ENCODE measurements at regions not wholly inside any gene's neighbourhood (a gene's known extent, or its start where the extent isn't known, plus 50 kb on each side); places are given as distances from the start of the nearest gene placed in this dataset.
"Not testable (repeated sequence)": the region's sequence is repeated elsewhere in the genome, so short reads cannot be mapped to it uniquely, and the experiment has no call there.

GRCh38 chr5:82734347-82734746, 342.8 kb downstream of the TMEM167A start:
- H3K36me3 ChIP-seq = no peaks in the 10 kb centered on the region
- H3K27me3 ChIP-seq = peaks cover 2% of the 10 kb centered on the region; the same call in 1 of the 2 replicates
- H3K9me3 ChIP-seq = no peaks in the 10 kb centered on the region
- H3K4me3 ChIP-seq = no peak overlapping the region
- no peak for DNase-seq

- H3K4me3 ChIP-seq = no peak overlapping the region
Observed at GRCh38 chr5:82730913-82731312, 346.3 kb downstream of the TMEM167A start.

GRCh38 chr5:82728926-82729702, 348.1 kb downstream of the TMEM167A start:
- no peak for DNase-seq
- no peaks in the 10 kb centered on the region for H3K9me3 ChIP-seq
- peaks cover 2% of the 10 kb centered on the region; the same call in 1 of the 2 replicates for H3K27me3 ChIP-seq
- H3K36me3 ChIP-seq = no peaks in the 10 kb centered on the region
- no peak overlapping the region for H3K4me3 ChIP-seq

More at GRCh38 chr5:82730913-82731312, 346.3 kb downstream of the TMEM167A start:
- Histone ChIP-seq H3K36me3 (no peaks in the 10 kb centered on the region), H3K9me3 (no peaks in the 10 kb centered on the region), H3K27me3 (peaks cover 2% of the 10 kb centered on the region; the same call in 1 of the 2 replicates)
- DNase-seq = no peak

GRCh38 chr5:82723168-82723567, 354.0 kb downstream of the TMEM167A start:
- Histone ChIP-seq H3K9me3 (no peaks in the 10 kb centered on the region), H3K36me3 (no peaks in the 10 kb centered on the region), H3K4me3 (no peak overlapping the region), H3K27me3 (no peaks in the 10 kb centered on the region)
- DNase-seq = no peak

- Histone ChIP-seq H3K4me3 (no peak overlapping the region), H3K9me3 (no peaks in the 10 kb centered on the region), H3K27me3 (no peaks in the 10 kb centered on the region), H3K36me3 (no peaks in the 10 kb centered on the region)
- no peak for DNase-seq
Observed at GRCh38 chr5:82721087-82721410, 356.1 kb downstream of the TMEM167A start.

- H3K4me3 ChIP-seq = no peak overlapping the region
- peak; percentile 7 for DNase-seq
- H3K9me3 ChIP-seq = no peaks in the 10 kb centered on the region
- H3K27me3 ChIP-seq = no peaks in the 10 kb centered on the region
- H3K36me3 ChIP-seq = no peaks in the 10 kb centered on the region
Observed at GRCh38 chr5:82720213-82721086, 356.7 kb downstream of the TMEM167A start.

- Histone ChIP-seq H3K36me3 (no peaks in the 10 kb centered on the region), H3K4me3 (no peak overlapping the region), H3K27me3 (no peaks in the 10 kb centered on the region), H3K9me3 (no peaks in the 10 kb centered on the region)
- peak; percentile 28 for DNase-seq
Observed at GRCh38 chr5:82719368-82719767, 357.8 kb downstream of the TMEM167A start.

- DNase-seq = no peak
Observed at GRCh38 chr5:82717738-82718137, 359.5 kb downstream of the TMEM167A start.

GRCh38 chr5:82714732-82715131, 362.5 kb downstream of the TMEM167A start:
- H3K9me3 ChIP-seq, H3K36me3 ChIP-seq, DNase-seq, H3K4me3 ChIP-seq, H3K27me3 ChIP-seq: not testable (repeated sequence)

More at GRCh38 chr5:82717738-82718137, 359.5 kb downstream of the TMEM167A start:
- no peak overlapping the region for H3K4me3 ChIP-seq
- H3K27me3 ChIP-seq = no peaks in the 10 kb centered on the region
- no peaks in the 10 kb centered on the region for H3K9me3 ChIP-seq
- no peaks in the 10 kb centered on the region for H3K36me3 ChIP-seq

GRCh38 chr5:82713811-82714210, 363.4 kb downstream of the TMEM167A start:
- Histone ChIP-seq H3K4me3 (no peak overlapping the region), H3K27me3 (0 out of 2 replicates have a peak, but pooled peaks cover 2% of the 10 kb centered on the region), H3K9me3 (no peaks in the 10 kb centered on the region), H3K36me3 (no peaks in the 10 kb centered on the region)
- DNase-seq = no peak

GRCh38 chr5:82707741-82708140, 369.5 kb downstream of the TMEM167A start:
- H3K4me3 ChIP-seq = no peak overlapping the region
- peaks cover 5% of the 10 kb centered on the region; the same call in 1 of the 2 replicates for H3K27me3 ChIP-seq
- no peaks in the 10 kb centered on the region for H3K36me3 ChIP-seq
- H3K9me3 ChIP-seq = no peaks in the 10 kb centered on the region
- no peak for DNase-seq

- Histone ChIP-seq H3K36me3 (no peaks in the 10 kb centered on the region), H3K9me3 (no peaks in the 10 kb centered on the region), H3K27me3 (peaks cover 3% of the 10 kb centered on the region; the same call in 1 of the 2 replicates), H3K4me3 (no peak overlapping the region)
- DNase-seq = no peak
Observed at GRCh38 chr5:82704381-82704780, 372.8 kb downstream of the TMEM167A start.

- Histone ChIP-seq H3K4me3 (no peak overlapping the region), H3K9me3 (no peaks in the 10 kb centered on the region), H3K27me3 (no peaks in the 10 kb centered on the region; the same call in 1 of the 2 replicates), H3K36me3 (no peaks in the 10 kb centered on the region)
- no peak for DNase-seq
Observed at GRCh38 chr5:82702046-82702445, 375.1 kb downstream of the TMEM167A start.

- no peak for DNase-seq
- H3K9me3 ChIP-seq = no peaks in the 10 kb centered on the region
- H3K27me3 ChIP-seq = no peaks in the 10 kb centered on the region; the same call in 1 of the 2 replicates
- no peak overlapping the region for H3K4me3 ChIP-seq
- H3K36me3 ChIP-seq = no peaks in the 10 kb centered on the region
Observed at GRCh38 chr5:82699737-82700136, 377.5 kb downstream of the TMEM167A start.

- H3K9me3 ChIP-seq = no peaks in the 10 kb centered on the region
- no peak for DNase-seq
- no peaks in the 10 kb centered on the region for H3K36me3 ChIP-seq
- H3K4me3 ChIP-seq = no peak overlapping the region
- H3K27me3 ChIP-seq = no peaks in the 10 kb centered on the region; the same call in 1 of the 2 replicates
Observed at GRCh38 chr5:82698026-82698425, 379.2 kb downstream of the TMEM167A start.

- Histone ChIP-seq H3K27me3 (no peaks in the 10 kb centered on the region; the same call in 1 of the 2 replicates), H3K9me3 (no peaks in the 10 kb centered on the region), H3K36me3 (no peaks in the 10 kb centered on the region), H3K4me3 (no peak overlapping the region)
- no peak for DNase-seq
Observed at GRCh38 chr5:82694711-82695285, 382.4 kb downstream of the TMEM167A start.

- DNase-seq = no peak
- no peaks in the 10 kb centered on the region for H3K9me3 ChIP-seq
- no peaks in the 10 kb centered on the region for H3K36me3 ChIP-seq
- no peaks in the 10 kb centered on the region; the same call in 1 of the 2 replicates for H3K27me3 ChIP-seq
- H3K4me3 ChIP-seq = no peak overlapping the region
Observed at GRCh38 chr5:82692826-82693225, 384.4 kb downstream of the TMEM167A start.

Measured in MG63 (cell line).